GM12865 (cell line): ENCODE measurements at regions not wholly inside any gene's neighbourhood (a gene's known extent, or its start where the extent isn't known, plus 50 kb on each side); places are given as distances from the start of the nearest gene placed in this dataset.

Experiments
- DNase-seq: peaks from one replicate; pipeline ENCODE4 v3.0.0; 2010; ENCODE audit warnings: low read depth
- H3K4me3 ChIP-seq: 2 replicates; pipeline ENCODE4 v1.5.1; 2011; ENCODE audit warnings: mild to moderate bottlenecking, low read depth, low read length, control low read depth
- CTCF ChIP-seq: IDR thresholded peaks from 2 replicates; pipeline ENCODE4 v1.5.1; 2011; ENCODE audit warnings: low read length, control low read depth, low read depth, inconsistent platforms; ENCODE audit not compliant: insufficient read depth; ENCODE audit errors: missing control alignments

GRCh38 chr1:232891656-232892317 is 58.6 kb upstream of the NTPCR start:
- H3K4me3 ChIP-seq, result no peak overlapping the region
- TF ChIP-seq CTCF, result no peak
- DNase-seq, result no peak

GRCh38 chr1:232893481-232894313 is 56.7 kb upstream of the NTPCR start:
- no peak for DNase-seq
- no peak for TF ChIP-seq CTCF
- H3K4me3 ChIP-seq, result no peak overlapping the region

- H3K4me3 ChIP-seq, result no peak overlapping the region
- no peak for TF ChIP-seq CTCF
- DNase-seq, result no peak
Measured at GRCh38 chr1:232894436-232894835, 56.0 kb upstream of the NTPCR start.

- no peak for DNase-seq
- no peak overlapping the region for H3K4me3 ChIP-seq
- no peak for TF ChIP-seq CTCF
Measured at GRCh38 chr1:232897949-232898465, 52.4 kb upstream of the NTPCR start.

GRCh38 chr1:232899268-232899667 is 51.1 kb upstream of the NTPCR start:
- TF ChIP-seq CTCF, result no peak
- no peak for DNase-seq
- H3K4me3 ChIP-seq, result no peak overlapping the region

GRCh38 chr1:232899839-232900238 is 50.6 kb upstream of the NTPCR start:
- no peak overlapping the region for H3K4me3 ChIP-seq
- DNase-seq, result no peak
- TF ChIP-seq CTCF, result no peak
